ENCODE measurements at regions not wholly inside any gene's neighbourhood (a gene's known extent, or its start where the extent isn't known, plus 50 kb on each side); places are given as distances from the start of the nearest gene placed in this dataset.

DNA sequence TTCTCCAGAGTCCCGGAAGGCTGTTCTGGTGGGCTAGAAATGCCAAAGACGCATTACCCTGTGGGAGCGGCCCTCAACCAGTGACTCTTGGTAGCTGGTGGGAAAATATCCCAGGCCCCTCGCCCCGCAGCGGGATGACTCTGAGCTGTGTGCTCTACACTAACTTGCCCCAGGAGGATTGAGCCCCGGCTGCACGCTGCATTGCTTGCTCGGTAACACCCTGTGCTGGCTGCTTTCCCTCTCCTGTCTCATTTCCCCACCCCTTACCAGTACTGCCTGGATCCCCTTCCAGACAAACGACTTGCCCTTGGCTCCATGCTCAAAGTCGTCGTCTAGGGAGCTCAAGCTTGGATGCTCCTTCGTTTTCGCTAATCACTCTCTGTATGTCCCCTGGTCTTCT is 411.8 kb upstream of the SULF2 start:
- no TSS peak for BruUV-seq (replicated peaks)
- intact Hi-C loops (cut with micrococcal nuclease; ENCODE audit: unreplicated experiment): loop anchor here (10.0 kb wide), 1 partner anchor 412 kb away; the partner anchor contains the start of gene SULF2

DNA sequence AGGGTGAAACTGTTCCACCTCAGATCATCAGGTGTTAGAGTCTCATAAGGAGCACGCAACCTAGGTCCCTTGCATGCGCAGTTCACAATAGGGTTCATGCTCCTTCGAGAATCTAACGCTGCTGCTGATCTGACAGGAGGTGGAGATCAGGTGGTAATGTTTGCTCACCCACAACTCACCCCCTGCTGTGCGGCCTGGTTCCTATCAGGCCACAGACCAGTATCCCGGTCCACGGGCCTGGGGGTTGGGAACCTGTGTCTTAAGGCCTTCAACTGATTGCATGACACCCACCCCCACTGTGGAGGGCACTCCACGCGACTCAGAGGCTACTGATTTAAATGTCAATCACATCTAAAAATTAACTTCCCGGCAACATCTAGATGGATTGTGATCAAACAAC is 411.2 kb upstream of the SULF2 start:
- TF ChIP-seq, protein P1, sequence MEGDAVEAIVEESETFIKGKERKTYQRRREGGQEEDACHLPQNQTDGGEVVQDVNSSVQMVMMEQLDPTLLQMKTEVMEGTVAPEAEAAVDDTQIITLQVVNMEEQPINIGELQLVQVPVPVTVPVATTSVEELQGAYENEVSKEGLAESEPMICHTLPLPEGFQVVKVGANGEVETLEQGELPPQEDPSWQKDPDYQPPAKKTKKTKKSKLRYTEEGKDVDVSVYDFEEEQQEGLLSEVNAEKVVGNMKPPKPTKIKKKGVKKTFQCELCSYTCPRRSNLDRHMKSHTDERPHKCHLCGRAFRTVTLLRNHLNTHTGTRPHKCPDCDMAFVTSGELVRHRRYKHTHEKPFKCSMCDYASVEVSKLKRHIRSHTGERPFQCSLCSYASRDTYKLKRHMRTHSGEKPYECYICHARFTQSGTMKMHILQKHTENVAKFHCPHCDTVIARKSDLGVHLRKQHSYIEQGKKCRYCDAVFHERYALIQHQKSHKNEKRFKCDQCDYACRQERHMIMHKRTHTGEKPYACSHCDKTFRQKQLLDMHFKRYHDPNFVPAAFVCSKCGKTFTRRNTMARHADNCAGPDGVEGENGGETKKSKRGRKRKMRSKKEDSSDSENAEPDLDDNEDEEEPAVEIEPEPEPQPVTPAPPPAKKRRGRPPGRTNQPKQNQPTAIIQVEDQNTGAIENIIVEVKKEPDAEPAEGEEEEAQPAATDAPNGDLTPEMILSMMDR (conservative IDR thresholded peaks at IDR 0.05): no peak
- TF ChIP-seq EZH2 (IDR thresholded peaks at IDR 0.05; ENCODE audit: low read depth): no peak
- Histone ChIP-seq H3K36me3 (ENCODE audit: low read depth) (no peaks in the 10 kb centered on the region), H4K20me1 (ENCODE audit: insufficient read depth) (no peaks in the 10 kb centered on the region), H3K9me3 (ENCODE audit: insufficient read depth, low read depth) (no peaks in the 10 kb centered on the region), H3K4me3 (no peak overlapping the region), H3F3A (ENCODE audit: insufficient read depth, low read depth) (0 out of 2 replicates have a peak, but pooled peaks cover 3% of the 10 kb centered on the region), H3K9me2 (ENCODE audit: insufficient read depth) (no peaks in the 10 kb centered on the region), H3K27ac (no peak overlapping the region), H3K79me2 (ENCODE audit: low read depth) (no peaks in the 10 kb centered on the region), H3K4me1 (replicated peaks; ENCODE audit: insufficient read depth) (peaks cover 1% of the 10 kb centered on the region), H3K27me3 (ENCODE audit: insufficient read depth, low read depth) (no peaks in the 10 kb centered on the region), H3K4me2 (no peak overlapping the region), H2AFZ (no peak overlapping the region)
- POLR2A ChIA-PET (ENCODE audit: unreplicated experiment): no interaction called here
- no peak for DNase-seq
- CTCF ChIA-PET: no interaction called here
- intact Hi-C loops (cut with micrococcal nuclease; ENCODE audit: unreplicated experiment): loop anchor here (10.0 kb wide), 1 partner anchor 412 kb away; the partner anchor contains the start of gene SULF2
- BruUV-seq (replicated peaks): no TSS peak

More for the DNA sequence above, 411.8 kb upstream of the SULF2 start:
- H2AFZ ChIP-seq: no peak overlapping the region
- no peaks in the 10 kb centered on the region for H4K20me1 ChIP-seq (ENCODE audit: insufficient read depth)
- no peaks in the 10 kb centered on the region for H3K9me2 ChIP-seq (ENCODE audit: insufficient read depth)
- H3F3A ChIP-seq (ENCODE audit: insufficient read depth, low read depth): no peaks in the 10 kb centered on the region
- H3K4me3 ChIP-seq: no peak overlapping the region
- no peaks in the 10 kb centered on the region for H3K27me3 ChIP-seq (ENCODE audit: insufficient read depth, low read depth)
- POLR2A ChIA-PET (ENCODE audit: unreplicated experiment): no interaction called here
- H3K79me2 ChIP-seq (ENCODE audit: low read depth): no peaks in the 10 kb centered on the region
- DNase-seq: no peak
- no peak for TF ChIP-seq EZH2 (IDR thresholded peaks at IDR 0.05; ENCODE audit: low read depth)
- TF ChIP-seq, protein P1 (conservative IDR thresholded peaks at IDR 0.05): no peak
- H3K27ac ChIP-seq: no peak overlapping the region
- H3K9me3 ChIP-seq (ENCODE audit: insufficient read depth, low read depth): no peaks in the 10 kb centered on the region
- CTCF ChIA-PET: no interaction called here
- H3K4me1 ChIP-seq (replicated peaks; ENCODE audit: insufficient read depth): no peaks in the 10 kb centered on the region
- no peak overlapping the region for H3K4me2 ChIP-seq
- no peaks in the 10 kb centered on the region for H3K36me3 ChIP-seq (ENCODE audit: low read depth)

- Histone ChIP-seq H3K4me1 (replicated peaks; ENCODE audit: insufficient read depth) (peaks cover 6% of the 10 kb centered on the region), H3K4me3 (no peak overlapping the region), H3K36me3 (ENCODE audit: low read depth) (no peaks in the 10 kb centered on the region), H4K20me1 (ENCODE audit: insufficient read depth) (no peaks in the 10 kb centered on the region), H3K4me2 (no peak overlapping the region), H3K9me2 (ENCODE audit: insufficient read depth) (no peaks in the 10 kb centered on the region), H3K79me2 (ENCODE audit: low read depth) (no peaks in the 10 kb centered on the region), H3K27me3 (ENCODE audit: insufficient read depth, low read depth) (no peaks in the 10 kb centered on the region), H3K9me3 (ENCODE audit: insufficient read depth, low read depth) (no peaks in the 10 kb centered on the region), H2AFZ (no peak overlapping the region), H3F3A (ENCODE audit: insufficient read depth, low read depth) (peaks cover 8% of the 10 kb centered on the region; the same call in 1 of the 2 replicates), H3K27ac (no peak overlapping the region)
- CTCF ChIA-PET: no interaction called here
- no peak for DNase-seq
- TF ChIP-seq, protein P1 (conservative IDR thresholded peaks at IDR 0.05): no peak
- TF ChIP-seq EZH2 (IDR thresholded peaks at IDR 0.05; ENCODE audit: low read depth): no peak
- POLR2A ChIA-PET (ENCODE audit: unreplicated experiment): no interaction called here
- no TSS peak for BruUV-seq (replicated peaks)
- intact Hi-C loops (cut with micrococcal nuclease; ENCODE audit: unreplicated experiment): loop anchor here (10.0 kb wide), 1 partner anchor 411 kb away; the partner anchor contains the start of gene SULF2
These were observed 410.7 kb upstream of the SULF2 start for GRCh38 chr20:48196001-48196400.
